Putamen (tissue), 1 donor: ENCODE measurements at regions not wholly inside any gene's neighbourhood (a gene's known extent, or its start where the extent isn't known, plus 50 kb on each side); places are given as distances from the start of the nearest gene placed in this dataset.
"Not testable (repeated sequence)": the region's sequence is repeated elsewhere in the genome, so short reads cannot be mapped to it uniquely, and the experiment has no call there.

ENCODE experiments used
- DNase-seq: peaks from one replicate; pipeline ENCODE4 v3.0.0-alpha.2; 2016; ENCODE audit warnings: low spot score

GRCh38 chr9:38185647-38186403 is 116.8 kb upstream of the SHB start:
- DNase-seq, result no peak

GRCh38 chr9:38183994-38184568 is 115.1 kb upstream of the SHB start:
- no peak for DNase-seq

GRCh38 chr9:38182321-38182720 is 113.3 kb upstream of the SHB start:
- DNase-seq, result no peak

- DNase-seq, result no peak
Measured at GRCh38 chr9:38181866-38182265, 112.8 kb upstream of the SHB start.

- DNase-seq, result no peak
Measured at GRCh38 chr9:38181232-38181631, 112.2 kb upstream of the SHB start.

GRCh38 chr9:38180656-38181055 is 111.6 kb upstream of the SHB start:
- no peak for DNase-seq

- no peak for DNase-seq
Measured at GRCh38 chr9:38179965-38180364, 110.9 kb upstream of the SHB start.

GRCh38 chr9:38178237-38178636 is 109.2 kb upstream of the SHB start:
- DNase-seq, result no peak

GRCh38 chr9:38177680-38178079 is 108.7 kb upstream of the SHB start:
- DNase-seq, result no peak

- no peak for DNase-seq
Measured at GRCh38 chr9:38176251-38176650, 107.2 kb upstream of the SHB start.

GRCh38 chr9:38175423-38175822 is 106.4 kb upstream of the SHB start:
- no peak for DNase-seq

- no peak for DNase-seq
Measured at GRCh38 chr9:38172586-38172985, 103.6 kb upstream of the SHB start.

GRCh38 chr9:38171926-38172325 is 102.9 kb upstream of the SHB start:
- no peak for DNase-seq

GRCh38 chr9:38171538-38171884 is 102.5 kb upstream of the SHB start:
- no peak for DNase-seq

GRCh38 chr9:38170763-38171537 is 101.9 kb upstream of the SHB start:
- DNase-seq, result not testable (repeated sequence)

GRCh38 chr9:38170155-38170554 is 101.1 kb upstream of the SHB start:
- DNase-seq, result not testable (repeated sequence)

GRCh38 chr9:38166501-38166900 is 97.5 kb upstream of the SHB start:
- DNase-seq, result no peak

- DNase-seq, result no peak
Measured at GRCh38 chr9:38164659-38165221, 95.7 kb upstream of the SHB start.

GRCh38 chr9:38163518-38163917 is 94.5 kb upstream of the SHB start:
- no peak for DNase-seq

GRCh38 chr9:38162332-38163211 is 93.5 kb upstream of the SHB start:
- no peak for DNase-seq

GRCh38 chr9:38160613-38161215 is 91.7 kb upstream of the SHB start:
- DNase-seq, result peak; percentile 15
